K562 (cell line): ENCODE measurements at regions not wholly inside any gene's neighbourhood (a gene's known extent, or its start where the extent isn't known, plus 50 kb on each side); places are given as distances from the start of the nearest gene placed in this dataset.

ENCODE experiments used
- ASH1L ChIP-seq: fragments of 450-650 bp; IDR thresholded peaks from 2 replicates; pipeline ENCODE4 v1.6.1; 2018; ENCODE audit warnings: borderline replicate concordance, mild to moderate bottlenecking, low read depth; ENCODE audit not compliant: partially characterized antibody
- HEY1 ChIP-seq: fragments of 250-450 bp; sonication (Bioruptor Pico); IDR thresholded peaks from 2 replicates; pipeline ENCODE4 v1.5.0; 2020; ENCODE audit warnings: mild to moderate bottlenecking, moderate library complexity, borderline replicate concordance
- HLTF ChIP-seq: fragments of 450-650 bp; IDR thresholded peaks from 2 replicates; pipeline ENCODE4 v1.6.1; 2016
- HNRNPH1 ChIP-seq: fragments of 200-400 bp; formaldehyde crosslinking; optimal IDR thresholded peaks from 2 replicates; pipeline ENCODE3; 2017; ENCODE audit warnings: low read depth, mild to moderate bottlenecking, low read length, moderate library complexity
- KDM5B ChIP-seq: fragments of 200-600 bp; sonication (generic); IDR thresholded peaks from 2 replicates; pipeline ENCODE4 v1.6.1; 2012; ENCODE audit warnings: low read depth, mild to moderate bottlenecking, moderate library complexity, low read length, control low read depth, inconsistent platforms; ENCODE audit not compliant: insufficient replicate concordance
- MBD1 ChIP-seq: fragments of 250-450 bp; sonication (Bioruptor Pico); IDR thresholded peaks from 2 replicates; pipeline ENCODE4 v1.8.0; 2022; ENCODE audit warnings: inconsistent platforms
- MEIS2 ChIP-seq: fragments of 450-650 bp; IDR thresholded peaks from 2 replicates; pipeline ENCODE4 v1.6.1; 2014; ENCODE audit warnings: mild to moderate bottlenecking; ENCODE audit not compliant: partially characterized antibody
- PATZ1 ChIP-seq: fragments of 250-450 bp; sonication (Bioruptor Pico); IDR thresholded peaks from 2 replicates; pipeline ENCODE4 v1.5.0; 2020; ENCODE audit warnings: mild to moderate bottlenecking, borderline replicate concordance
- PHF21A ChIP-seq: fragments of 450-650 bp; IDR thresholded peaks from 2 replicates; pipeline ENCODE4 v1.6.1; 2017; ENCODE audit warnings: low read depth, borderline replicate concordance
- RBM17 ChIP-seq: fragments of 200-400 bp; formaldehyde crosslinking; IDR thresholded peaks from 2 replicates; pipeline ENCODE4 v1.6.1; 2017; ENCODE audit warnings: low read depth, mild to moderate bottlenecking, low read length, borderline replicate concordance
- SMARCE1 ChIP-seq: fragments of 450-650 bp; IDR thresholded peaks from 2 replicates; pipeline ENCODE4 v1.7.1; 2016; ENCODE audit warnings: mild to moderate bottlenecking
- STAT5A ChIP-seq: IDR thresholded peaks from 2 replicates; pipeline ENCODE4 v1.6.1; 2012; ENCODE audit warnings: low read length, inconsistent platforms, borderline replicate concordance
- TAF15 ChIP-seq: fragments of 200-400 bp; formaldehyde crosslinking; IDR thresholded peaks from 2 replicates; pipeline ENCODE4 v1.6.1; 2017; ENCODE audit warnings: mild to moderate bottlenecking, low read depth, low read length, moderate library complexity
- TAF7 ChIP-seq: fragments of 450-650 bp; IDR thresholded peaks from 2 replicates; pipeline ENCODE4 v1.6.1; 2016; ENCODE audit warnings: missing genetic modification characterization, missing compliant biosample characterization
- TEAD2 ChIP-seq: fragments of 450-650 bp; IDR thresholded peaks from 2 replicates; pipeline ENCODE4 v1.6.1; 2016; ENCODE audit warnings: missing genetic modification characterization, control low read depth, missing compliant biosample characterization
- XRCC5 ChIP-seq: fragments of 200-400 bp; formaldehyde crosslinking; IDR thresholded peaks from 2 replicates; pipeline ENCODE4 v1.6.1; 2017; ENCODE audit warnings: low read depth, mild to moderate bottlenecking, low read length
- ZEB2 ChIP-seq: fragments of 450-650 bp; IDR thresholded peaks from 2 replicates; pipeline ENCODE4 v1.6.1; 2016
- ZFP30 ChIP-seq: fragments of 250-450 bp; sonication (Bioruptor Pico); IDR thresholded peaks from 2 replicates; pipeline ENCODE4 v1.8.0; 2022; ENCODE audit warnings: moderate library complexity, mild to moderate bottlenecking, inconsistent platforms, borderline replicate concordance
- ZNF41 ChIP-seq: fragments of 250-450 bp; sonication (Bioruptor Pico); conservative IDR thresholded peaks from 2 replicates; pipeline ENCODE4 v1.4.0; 2020; ENCODE audit warnings: mild to moderate bottlenecking
- ZNF655 ChIP-seq: fragments of 250-450 bp; sonication (Bioruptor Pico); IDR thresholded peaks from 2 replicates; pipeline ENCODE4 v1.5.0; 2021
- ZNF707 ChIP-seq: fragments of 250-450 bp; sonication (Bioruptor Pico); conservative IDR thresholded peaks from 2 replicates; pipeline ENCODE4 v1.8.0; 2022; ENCODE audit warnings: inconsistent platforms, mild to moderate bottlenecking, moderate library complexity
- ZNF740 ChIP-seq, 3 experiments: fragments of 200-800 bp in 1 of 3; sonication (Bioruptor generic) in 1 of 3; sonication (generic) in 1 of 3; formaldehyde crosslinking in 1 of 3; IDR thresholded peaks; 2 replicates each; pipeline versions ENCODE4 v1.6.1 to v1.8.0; 2016 to 2022; ENCODE audit warnings: mild to moderate bottlenecking in 2 of 3, missing compliant biosample characterization in 2 of 3, missing genetic modification characterization in 2 of 3, missing genetic modification reagents in 1 of 3

- TF ChIP-seq ASH1L, result no peak
- no peak for TF ChIP-seq TEAD2
- no peak for TF ChIP-seq PATZ1
- TF ChIP-seq TAF7 (tag), result no peak
- TF ChIP-seq HNRNPH1, result no peak
- TF ChIP-seq XRCC5, result no peak; the same call in 1 of the 2 replicates
- peak; percentile 95 for TF ChIP-seq MEIS2
- no peak for TF ChIP-seq TAF15
- 0 out of 2 replicates have a peak, but pooled peaks have one; percentile 38 for TF ChIP-seq ZNF41
- no peak for TF ChIP-seq KDM5B
- no peak for TF ChIP-seq ZNF707
- TF ChIP-seq ZFP30, result no peak
- TF ChIP-seq STAT5A, result peak; percentile 98
- no peak for TF ChIP-seq RBM17
- TF ChIP-seq HLTF, result no peak
- peak; percentile 100 for TF ChIP-seq SMARCE1
- TF ChIP-seq HEY1 (CRISPR knock-in tag), result peak; percentile 92; the same call in 1 of the 2 replicates
- no peak for TF ChIP-seq MBD1 (CRISPR knock-in tag)
- TF ChIP-seq ZNF740 (CRISPR knock-in tag; IDR thresholded peaks at IDR 0.05), result no peak
- TF ChIP-seq ZNF740 (tag; IDR thresholded peaks at IDR 0.05), result no peak
- peak; percentile 41; the same call in 1 of the 2 replicates for TF ChIP-seq PHF21A
- TF ChIP-seq ZEB2, result peak; percentile 68; the same call in 1 of the 2 replicates
- TF ChIP-seq ZNF655 (CRISPR knock-in tag), result no peak
These were observed 604.5 kb upstream of the KLF4 start (continued) for GRCh38 chr9:108093773-108094675.
